ENCODE measurements at regions not wholly inside any gene's neighbourhood (a gene's known extent, or its start where the extent isn't known, plus 50 kb on each side); places are given as distances from the start of the nearest gene placed in this dataset.

- Histone ChIP-seq H3K4me3 (ENCODE audit: low read length) (no peak overlapping the region), H3K36me3 (ENCODE audit: control insufficient read depth, insufficient read depth, low read length, severe bottlenecking) (no peaks in the 10 kb centered on the region), H3K9me3 (ENCODE audit: control insufficient read depth, low read length) (no peaks in the 10 kb centered on the region), H3K9ac (ENCODE audit: low read length) (no peak overlapping the region), H3K4me1 (ENCODE audit: control insufficient read depth, insufficient read depth, low read length) (peaks cover 18% of the 10 kb centered on the region), H3K27me3 (replicated peaks; ENCODE audit: control insufficient read depth, insufficient read depth, low read length) (no peaks in the 10 kb centered on the region)
- DNase-seq (ENCODE audit: low read depth), result no peak
Observed at GRCh38 chr13:31426395-31426794, 226.6 kb downstream of the B3GLCT start.

- H3K4me1 ChIP-seq (ENCODE audit: control insufficient read depth, insufficient read depth, low read length), result peaks cover 11% of the 10 kb centered on the region
- no peaks in the 10 kb centered on the region for H3K9me3 ChIP-seq (ENCODE audit: control insufficient read depth, low read length)
- H3K9ac ChIP-seq (ENCODE audit: low read length), result no peak overlapping the region
Observed at GRCh38 chr13:31427151-31428100, 227.7 kb downstream of the B3GLCT start.

GRCh38 chr13:31431722-31432137, 232.0 kb downstream of the B3GLCT start:
- peak; percentile 77 for DNase-seq (ENCODE audit: low read depth)

More at GRCh38 chr13:31427151-31428100, 227.7 kb downstream of the B3GLCT start:
- DNase-seq (ENCODE audit: low read depth), result no peak
- H3K27me3 ChIP-seq (replicated peaks; ENCODE audit: control insufficient read depth, insufficient read depth, low read length), result no peaks in the 10 kb centered on the region
- H3K4me3 ChIP-seq (ENCODE audit: low read length), result no peak overlapping the region
- no peaks in the 10 kb centered on the region for H3K36me3 ChIP-seq (ENCODE audit: control insufficient read depth, insufficient read depth, low read length, severe bottlenecking)

GRCh38 chr13:31433207-31433606, 233.4 kb downstream of the B3GLCT start:
- Histone ChIP-seq H3K4me1 (ENCODE audit: control insufficient read depth, insufficient read depth, low read length) (peaks cover 13% of the 10 kb centered on the region), H3K9me3 (ENCODE audit: control insufficient read depth, low read length) (no peaks in the 10 kb centered on the region), H3K4me3 (ENCODE audit: low read length) (no peak overlapping the region), H3K27me3 (replicated peaks; ENCODE audit: control insufficient read depth, insufficient read depth, low read length) (no peaks in the 10 kb centered on the region), H3K36me3 (ENCODE audit: control insufficient read depth, insufficient read depth, low read length, severe bottlenecking) (no peaks in the 10 kb centered on the region), H3K9ac (ENCODE audit: low read length) (peak overlapping the region; percentile 37)
- DNase-seq (ENCODE audit: low read depth), result peak; percentile 72

More at GRCh38 chr13:31431722-31432137, 232.0 kb downstream of the B3GLCT start:
- H3K4me3 ChIP-seq (ENCODE audit: low read length), result no peak overlapping the region
- H3K27me3 ChIP-seq (replicated peaks; ENCODE audit: control insufficient read depth, insufficient read depth, low read length), result no peaks in the 10 kb centered on the region
- no peaks in the 10 kb centered on the region for H3K9me3 ChIP-seq (ENCODE audit: control insufficient read depth, low read length)
- H3K36me3 ChIP-seq (ENCODE audit: control insufficient read depth, insufficient read depth, low read length, severe bottlenecking), result no peaks in the 10 kb centered on the region
- peaks cover 13% of the 10 kb centered on the region for H3K4me1 ChIP-seq (ENCODE audit: control insufficient read depth, insufficient read depth, low read length)
- peak overlapping the region; percentile 6 for H3K9ac ChIP-seq (ENCODE audit: low read length)

- H3K27me3 ChIP-seq (replicated peaks; ENCODE audit: control insufficient read depth, insufficient read depth, low read length), result no peaks in the 10 kb centered on the region
- H3K4me1 ChIP-seq (ENCODE audit: control insufficient read depth, insufficient read depth, low read length), result peaks cover 13% of the 10 kb centered on the region
- H3K4me3 ChIP-seq (ENCODE audit: low read length), result no peak overlapping the region
- peak; percentile 64 for DNase-seq (ENCODE audit: low read depth)
- no peaks in the 10 kb centered on the region for H3K9me3 ChIP-seq (ENCODE audit: control insufficient read depth, low read length)
- H3K9ac ChIP-seq (ENCODE audit: low read length), result peak overlapping the region; percentile 37
- no peaks in the 10 kb centered on the region for H3K36me3 ChIP-seq (ENCODE audit: control insufficient read depth, insufficient read depth, low read length, severe bottlenecking)
Observed at GRCh38 chr13:31433746-31434145, 234.0 kb downstream of the B3GLCT start.

- no peak overlapping the region for H3K4me3 ChIP-seq (ENCODE audit: low read length)
- H3K36me3 ChIP-seq (ENCODE audit: control insufficient read depth, insufficient read depth, low read length, severe bottlenecking), result no peaks in the 10 kb centered on the region
- H3K9me3 ChIP-seq (ENCODE audit: control insufficient read depth, low read length), result no peaks in the 10 kb centered on the region
- H3K9ac ChIP-seq (ENCODE audit: low read length), result no peak overlapping the region
- no peaks in the 10 kb centered on the region for H3K27me3 ChIP-seq (replicated peaks; ENCODE audit: control insufficient read depth, insufficient read depth, low read length)
- H3K4me1 ChIP-seq (ENCODE audit: control insufficient read depth, insufficient read depth, low read length), result peaks cover 13% of the 10 kb centered on the region
- no peak for DNase-seq (ENCODE audit: low read depth)
Observed at GRCh38 chr13:31434613-31435012, 234.8 kb downstream of the B3GLCT start.

GRCh38 chr13:31435536-31435935, 235.8 kb downstream of the B3GLCT start:
- Histone ChIP-seq H3K27me3 (replicated peaks; ENCODE audit: control insufficient read depth, insufficient read depth, low read length) (no peaks in the 10 kb centered on the region), H3K4me1 (ENCODE audit: control insufficient read depth, insufficient read depth, low read length) (peaks cover 13% of the 10 kb centered on the region), H3K36me3 (ENCODE audit: control insufficient read depth, insufficient read depth, low read length, severe bottlenecking) (no peaks in the 10 kb centered on the region), H3K9ac (ENCODE audit: low read length) (no peak overlapping the region), H3K4me3 (ENCODE audit: low read length) (no peak overlapping the region), H3K9me3 (ENCODE audit: control insufficient read depth, low read length) (no peaks in the 10 kb centered on the region)
- DNase-seq (ENCODE audit: low read depth), result no peak

- Histone ChIP-seq H3K9ac (ENCODE audit: low read length) (no peak overlapping the region), H3K27me3 (replicated peaks; ENCODE audit: control insufficient read depth, insufficient read depth, low read length) (no peaks in the 10 kb centered on the region), H3K9me3 (ENCODE audit: control insufficient read depth, low read length) (no peaks in the 10 kb centered on the region), H3K36me3 (ENCODE audit: control insufficient read depth, insufficient read depth, low read length, severe bottlenecking) (no peaks in the 10 kb centered on the region), H3K4me3 (ENCODE audit: low read length) (no peak overlapping the region), H3K4me1 (ENCODE audit: control insufficient read depth, insufficient read depth, low read length) (peaks cover 13% of the 10 kb centered on the region)
- DNase-seq (ENCODE audit: low read depth), result no peak
Observed at GRCh38 chr13:31436478-31436877, 236.7 kb downstream of the B3GLCT start.

- DNase-seq (ENCODE audit: low read depth), result peak; percentile 74
- Histone ChIP-seq H3K4me3 (ENCODE audit: low read length) (no peak overlapping the region), H3K4me1 (ENCODE audit: control insufficient read depth, insufficient read depth, low read length) (peaks cover 11% of the 10 kb centered on the region), H3K9ac (ENCODE audit: low read length) (no peak overlapping the region), H3K36me3 (ENCODE audit: control insufficient read depth, insufficient read depth, low read length, severe bottlenecking) (no peaks in the 10 kb centered on the region), H3K27me3 (replicated peaks; ENCODE audit: control insufficient read depth, insufficient read depth, low read length) (no peaks in the 10 kb centered on the region), H3K9me3 (ENCODE audit: control insufficient read depth, low read length) (no peaks in the 10 kb centered on the region)
Observed at GRCh38 chr13:31437975-31438374, 238.2 kb downstream of the B3GLCT start.

GRCh38 chr13:31440132-31440531, 240.4 kb downstream of the B3GLCT start:
- H3K27me3 ChIP-seq (replicated peaks; ENCODE audit: control insufficient read depth, insufficient read depth, low read length), result no peaks in the 10 kb centered on the region
- no peak overlapping the region for H3K4me3 ChIP-seq (ENCODE audit: low read length)
- DNase-seq (ENCODE audit: low read depth), result no peak
- no peaks in the 10 kb centered on the region for H3K9me3 ChIP-seq (ENCODE audit: control insufficient read depth, low read length)
- H3K4me1 ChIP-seq (ENCODE audit: control insufficient read depth, insufficient read depth, low read length), result peaks cover 8% of the 10 kb centered on the region
- H3K9ac ChIP-seq (ENCODE audit: low read length), result no peak overlapping the region
- H3K36me3 ChIP-seq (ENCODE audit: control insufficient read depth, insufficient read depth, low read length, severe bottlenecking), result no peaks in the 10 kb centered on the region

- no peak overlapping the region for H3K9ac ChIP-seq (ENCODE audit: low read length)
- no peaks in the 10 kb centered on the region for H3K9me3 ChIP-seq (ENCODE audit: control insufficient read depth, low read length)
- H3K36me3 ChIP-seq (ENCODE audit: control insufficient read depth, insufficient read depth, low read length, severe bottlenecking), result no peaks in the 10 kb centered on the region
- H3K27me3 ChIP-seq (replicated peaks; ENCODE audit: control insufficient read depth, insufficient read depth, low read length), result no peaks in the 10 kb centered on the region
- no peak for DNase-seq (ENCODE audit: low read depth)
- H3K4me1 ChIP-seq (ENCODE audit: control insufficient read depth, insufficient read depth, low read length), result peaks cover 8% of the 10 kb centered on the region
- H3K4me3 ChIP-seq (ENCODE audit: low read length), result no peak overlapping the region
Observed at GRCh38 chr13:31441800-31442510, 242.2 kb downstream of the B3GLCT start.
